ENCODE measurements at regions not wholly inside any gene's neighbourhood (a gene's known extent, or its start where the extent isn't known, plus 50 kb on each side); places are given as distances from the start of the nearest gene placed in this dataset.
"Not testable (repeated sequence)": the region's sequence is repeated elsewhere in the genome, so short reads cannot be mapped to it uniquely, and the experiment has no call there.

GRCh38 chr10:83765731-83766130, 373.6 kb upstream of the GHITM start:
- no peak for TF ChIP-seq CTCF (IDR thresholded peaks at IDR 0.05)
- Mint-ChIP-seq H3K9me3 (ENCODE audit: low read depth) (no peaks in the 10 kb centered on the region), H3K27me3 (ENCODE audit: low read depth) (no peaks in the 10 kb centered on the region), H3K27ac (ENCODE audit: unreplicated experiment) (no peak overlapping the region), H3K4me1 (ENCODE audit: low read depth) (no peaks in the 10 kb centered on the region), H3K4me3 (ENCODE audit: unreplicated experiment) (no peak overlapping the region), H3K36me3 (ENCODE audit: low read depth) (no peaks in the 10 kb centered on the region)
- no peak for DNase-seq (ENCODE audit: low spot score)

GRCh38 chr10:83769281-83769820, 370.0 kb upstream of the GHITM start:
- no peaks in the 10 kb centered on the region for H3K27me3 Mint-ChIP-seq (ENCODE audit: low read depth)
- no peak overlapping the region for H3K27ac Mint-ChIP-seq (ENCODE audit: unreplicated experiment)
- DNase-seq (ENCODE audit: low spot score), result no peak
- no peaks in the 10 kb centered on the region for H3K36me3 Mint-ChIP-seq (ENCODE audit: low read depth)
- peaks cover 10% of the 10 kb centered on the region for H3K9me3 Mint-ChIP-seq (ENCODE audit: low read depth)
- TF ChIP-seq CTCF (IDR thresholded peaks at IDR 0.05), result no peak
- no peaks in the 10 kb centered on the region for H3K4me1 Mint-ChIP-seq (ENCODE audit: low read depth)
- no peak overlapping the region for H3K4me3 Mint-ChIP-seq (ENCODE audit: unreplicated experiment)

- H3K27me3 Mint-ChIP-seq (ENCODE audit: low read depth); H3K27ac Mint-ChIP-seq (ENCODE audit: unreplicated experiment); H3K4me3 Mint-ChIP-seq (ENCODE audit: unreplicated experiment); H3K36me3 Mint-ChIP-seq (ENCODE audit: low read depth); DNase-seq (ENCODE audit: low spot score); H3K4me1 Mint-ChIP-seq (ENCODE audit: low read depth): not testable (repeated sequence)
- H3K9me3 Mint-ChIP-seq (ENCODE audit: low read depth), result peaks cover 33% of the 10 kb centered on the region
Measured at GRCh38 chr10:83786701-83787100, 352.6 kb upstream of the GHITM start.

- no peaks in the 10 kb centered on the region for H3K4me1 Mint-ChIP-seq (ENCODE audit: low read depth)
- no peak overlapping the region for H3K4me3 Mint-ChIP-seq (ENCODE audit: unreplicated experiment)
- no peaks in the 10 kb centered on the region for H3K27me3 Mint-ChIP-seq (ENCODE audit: low read depth)
- peaks cover 3% of the 10 kb centered on the region for H3K36me3 Mint-ChIP-seq (ENCODE audit: low read depth)
- H3K27ac Mint-ChIP-seq (ENCODE audit: unreplicated experiment), result no peak overlapping the region
- DNase-seq (ENCODE audit: low spot score), result no peak
- H3K9me3 Mint-ChIP-seq (ENCODE audit: low read depth), result peaks cover 27% of the 10 kb centered on the region
- no peak for TF ChIP-seq CTCF (IDR thresholded peaks at IDR 0.05)
Measured at GRCh38 chr10:83801983-83802382, 337.3 kb upstream of the GHITM start.

- Mint-ChIP-seq H3K4me3 (ENCODE audit: unreplicated experiment) (no peak overlapping the region), H3K36me3 (ENCODE audit: low read depth) (peaks cover 1% of the 10 kb centered on the region), H3K9me3 (ENCODE audit: low read depth) (peaks cover 10% of the 10 kb centered on the region), H3K27me3 (ENCODE audit: low read depth) (peaks cover 7% of the 10 kb centered on the region), H3K4me1 (ENCODE audit: low read depth) (no peaks in the 10 kb centered on the region), H3K27ac (ENCODE audit: unreplicated experiment) (no peak overlapping the region)
- DNase-seq (ENCODE audit: low spot score), result no peak
- TF ChIP-seq CTCF (IDR thresholded peaks at IDR 0.05), result no peak
Measured at GRCh38 chr10:83806717-83807116, 332.6 kb upstream of the GHITM start.

GRCh38 chr10:83809001-83809400, 330.3 kb upstream of the GHITM start:
- Mint-ChIP-seq H3K4me3 (ENCODE audit: unreplicated experiment) (no peak overlapping the region), H3K9me3 (ENCODE audit: low read depth) (no peaks in the 10 kb centered on the region)

More at GRCh38 chr10:83809001-83809400, 330.3 kb upstream of the GHITM start:
- H3K36me3 Mint-ChIP-seq (ENCODE audit: low read depth), result peaks cover 1% of the 10 kb centered on the region
- H3K27ac Mint-ChIP-seq (ENCODE audit: unreplicated experiment), result no peak overlapping the region
- H3K27me3 Mint-ChIP-seq (ENCODE audit: low read depth), result peaks cover 7% of the 10 kb centered on the region
- no peaks in the 10 kb centered on the region for H3K4me1 Mint-ChIP-seq (ENCODE audit: low read depth)
- no peak for DNase-seq (ENCODE audit: low spot score)
- TF ChIP-seq CTCF (IDR thresholded peaks at IDR 0.05), result no peak
